ENCODE measurements at regions not wholly inside any gene's neighbourhood (a gene's known extent, or its start where the extent isn't known, plus 50 kb on each side); places are given as distances from the start of the nearest gene placed in this dataset.

DNA sequence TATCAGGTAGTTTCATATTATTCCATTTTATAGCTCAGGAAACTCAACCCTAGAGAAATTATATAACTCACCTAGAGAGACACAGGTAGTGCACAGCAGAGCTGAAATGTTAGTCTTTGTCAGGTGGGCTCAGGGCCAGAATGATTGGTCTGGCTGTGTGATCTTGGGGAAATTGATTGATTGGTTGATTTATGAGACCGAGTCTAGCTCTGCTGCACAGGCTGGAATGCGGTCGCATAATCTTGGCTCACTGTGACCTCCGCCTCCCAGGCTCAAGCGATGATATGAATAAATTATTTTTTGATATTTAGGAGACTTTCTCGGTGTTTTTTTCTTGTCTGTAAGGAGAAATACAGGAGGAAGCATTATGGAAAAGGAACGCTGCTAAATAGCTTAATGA, 239.9 kb upstream of the SLC10A2 start:
- TF ChIP-seq, protein P1, sequence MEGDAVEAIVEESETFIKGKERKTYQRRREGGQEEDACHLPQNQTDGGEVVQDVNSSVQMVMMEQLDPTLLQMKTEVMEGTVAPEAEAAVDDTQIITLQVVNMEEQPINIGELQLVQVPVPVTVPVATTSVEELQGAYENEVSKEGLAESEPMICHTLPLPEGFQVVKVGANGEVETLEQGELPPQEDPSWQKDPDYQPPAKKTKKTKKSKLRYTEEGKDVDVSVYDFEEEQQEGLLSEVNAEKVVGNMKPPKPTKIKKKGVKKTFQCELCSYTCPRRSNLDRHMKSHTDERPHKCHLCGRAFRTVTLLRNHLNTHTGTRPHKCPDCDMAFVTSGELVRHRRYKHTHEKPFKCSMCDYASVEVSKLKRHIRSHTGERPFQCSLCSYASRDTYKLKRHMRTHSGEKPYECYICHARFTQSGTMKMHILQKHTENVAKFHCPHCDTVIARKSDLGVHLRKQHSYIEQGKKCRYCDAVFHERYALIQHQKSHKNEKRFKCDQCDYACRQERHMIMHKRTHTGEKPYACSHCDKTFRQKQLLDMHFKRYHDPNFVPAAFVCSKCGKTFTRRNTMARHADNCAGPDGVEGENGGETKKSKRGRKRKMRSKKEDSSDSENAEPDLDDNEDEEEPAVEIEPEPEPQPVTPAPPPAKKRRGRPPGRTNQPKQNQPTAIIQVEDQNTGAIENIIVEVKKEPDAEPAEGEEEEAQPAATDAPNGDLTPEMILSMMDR (IDR thresholded peaks at IDR 0.05): no peak
- no peak for TF ChIP-seq POLR2A (IDR thresholded peaks at IDR 0.05)

Data from lower leg skin (tissue), 3 donors.